Psoas muscle (tissue), 7 donors: ENCODE measurements at regions not wholly inside any gene's neighbourhood (a gene's known extent, or its start where the extent isn't known, plus 50 kb on each side); places are given as distances from the start of the nearest gene placed in this dataset.
"Not testable (repeated sequence)": the region's sequence is repeated elsewhere in the genome, so short reads cannot be mapped to it uniquely, and the experiment has no call there.

Source experiments
- ATAC-seq, 4 donors: fragments of 200-7000 bp; cut with Tn5 transposase; one replicate each; pipeline ENCODE4 v1.9.1; 2020; ENCODE audit warnings: moderate library complexity in 3 of 4, mild to moderate bottlenecking in 2 of 4
- DNase-seq, 2 donors: peaks; one replicate each; pipeline ENCODE4 v3.0.0-alpha.2; 2020
- H3K27ac ChIP-seq: fragments of 200-600 bp; one replicate; pipeline ENCODE4 v1.8.0; 2022
- H3K27me3 ChIP-seq, 3 donors: fragments of 200-600 bp in 1 of 3; one replicate each; pipeline versions ENCODE4 v1.6.1 to v1.8.0; 2013 to 2022; ENCODE audit warnings: low read length in 2 of 3, mild to moderate bottlenecking in 2 of 3, moderate library complexity in 1 of 3; ENCODE audit not compliant: insufficient read depth in 3 of 3
- H3K36me3 ChIP-seq, 2 donors: fragments of 200-600 bp in 1 of 2; one replicate each; pipeline versions ENCODE4 v1.6.1 to v1.8.0; 2013 to 2022; ENCODE audit warnings: low read depth in 1 of 2, mild to moderate bottlenecking in 1 of 2, moderate library complexity in 1 of 2; ENCODE audit not compliant: insufficient read depth in 1 of 2
- H3K4me1 ChIP-seq: fragments of 200-600 bp; one replicate; pipeline ENCODE4 v1.8.0; 2022
- H3K4me3 ChIP-seq: fragments of 200-600 bp; one replicate; pipeline ENCODE4 v1.8.0; 2022; ENCODE audit warnings: mild to moderate bottlenecking
- H3K9me3 ChIP-seq: fragments of 200-600 bp; one replicate; pipeline ENCODE4 v1.8.0; 2022
- WGBS, 3 donors: extraction: QIAGEN DNeasy Blood & Tissue Kit; methylation state at CpG; one replicate each; pipeline versions ENCODE4 v1.1.6 to v1.1.7; 2013; 5-methylcytosine and 5-hydroxymethylcytosine counted together
- intact Hi-C, 2 donors: fragments of 100-400 bp; cut with DNase I; formaldehyde crosslinking; loops; one replicate each; pipeline versions ENCODE4 v1.11.0 to v1.14.2; 2022
- TF ChIP-seq, protein P1 (sequence below): fragments of 200-600 bp; IDR thresholded peaks from one replicate; pipeline ENCODE4 v1.8.0; 2022; ENCODE audit warnings: antibody characterized with exemption
- donor health status: healthy with polysubstance abuse.
- donor health status: DM: no; HTN: no; CAD: no; lungs with moderate emphysema.
- donor health status: Bipolar disorder and iron deficiency.
- donor health status: healthy.
- donor health status: DM: yes; HTN: yes; CAD: no.
- donor health status: DM: no; HTN: no; CAD: no.
- donor health status: DM: yes; HTN: yes; CAD: no.

- DNase-seq, result no peak
- Histone ChIP-seq H3K27ac (no peak overlapping the region), H3K27me3 (no peaks in the 10 kb centered on the region), H3K36me3 (no peaks in the 10 kb centered on the region), H3K4me1 (no peaks in the 10 kb centered on the region), H3K4me3 (no peak overlapping the region), H3K9me3 (no peaks in the 10 kb centered on the region)
- ATAC-seq, result peak in 1 of 4 donors; percentile 38
- intact Hi-C loops, result no loop called here
- WGBS, 3 donors, result 87 to 95% (median 90%) methylated on average over 4 of the region's 4 CpGs
- TF ChIP-seq, protein P1, sequence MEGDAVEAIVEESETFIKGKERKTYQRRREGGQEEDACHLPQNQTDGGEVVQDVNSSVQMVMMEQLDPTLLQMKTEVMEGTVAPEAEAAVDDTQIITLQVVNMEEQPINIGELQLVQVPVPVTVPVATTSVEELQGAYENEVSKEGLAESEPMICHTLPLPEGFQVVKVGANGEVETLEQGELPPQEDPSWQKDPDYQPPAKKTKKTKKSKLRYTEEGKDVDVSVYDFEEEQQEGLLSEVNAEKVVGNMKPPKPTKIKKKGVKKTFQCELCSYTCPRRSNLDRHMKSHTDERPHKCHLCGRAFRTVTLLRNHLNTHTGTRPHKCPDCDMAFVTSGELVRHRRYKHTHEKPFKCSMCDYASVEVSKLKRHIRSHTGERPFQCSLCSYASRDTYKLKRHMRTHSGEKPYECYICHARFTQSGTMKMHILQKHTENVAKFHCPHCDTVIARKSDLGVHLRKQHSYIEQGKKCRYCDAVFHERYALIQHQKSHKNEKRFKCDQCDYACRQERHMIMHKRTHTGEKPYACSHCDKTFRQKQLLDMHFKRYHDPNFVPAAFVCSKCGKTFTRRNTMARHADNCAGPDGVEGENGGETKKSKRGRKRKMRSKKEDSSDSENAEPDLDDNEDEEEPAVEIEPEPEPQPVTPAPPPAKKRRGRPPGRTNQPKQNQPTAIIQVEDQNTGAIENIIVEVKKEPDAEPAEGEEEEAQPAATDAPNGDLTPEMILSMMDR, result no peak
Observed at GRCh38 chr2:118582058-118582457, 265.4 kb downstream of the EN1 start.

- no peak for ATAC-seq
- 52 to 72% (median 63%) methylated on average over 1 of the region's 1 CpG for WGBS, 3 donors
- intact Hi-C loops, result no loop called here
Observed at GRCh38 chr2:118580651-118581050, 266.8 kb downstream of the EN1 start.

DNA sequence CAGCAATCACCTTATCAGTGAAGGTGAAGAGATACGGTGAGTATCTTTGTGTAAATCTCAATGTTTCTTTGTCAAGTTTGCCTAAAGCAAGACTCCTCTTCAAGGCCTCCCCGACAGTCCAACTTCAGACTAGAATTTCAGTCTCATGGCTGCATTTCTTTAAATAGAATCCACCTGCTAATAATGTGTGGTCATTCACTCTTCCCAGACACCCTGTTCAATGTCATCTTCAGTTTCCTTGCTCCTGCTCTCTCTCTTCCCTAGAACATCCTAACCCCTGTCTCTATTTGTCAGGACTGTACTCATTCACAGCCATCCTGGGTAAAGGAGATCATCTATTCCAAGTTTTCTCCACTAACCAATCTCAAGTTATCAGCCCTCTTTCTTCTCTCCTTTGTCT is 267.3 kb downstream of the EN1 start:
- Histone ChIP-seq H3K4me3 (no peak overlapping the region), H3K9me3 (no peaks in the 10 kb centered on the region), H3K4me1 (no peaks in the 10 kb centered on the region), H3K36me3 (no peaks in the 10 kb centered on the region), H3K27ac (no peak overlapping the region), H3K27me3 (no peaks in the 10 kb centered on the region)
- TF ChIP-seq, protein P1, result no peak
- WGBS, 3 donors, result 64 to 84% (median 67%) methylated on average over 2 of the region's 2 CpGs
- ATAC-seq, result no peak
- intact Hi-C loops, result no loop called here
- no peak for DNase-seq

More at GRCh38 chr2:118580651-118581050, 266.8 kb downstream of the EN1 start:
- H3K4me1 ChIP-seq, result no peaks in the 10 kb centered on the region
- H3K36me3 ChIP-seq, result no peaks in the 10 kb centered on the region
- no peak for DNase-seq
- no peaks in the 10 kb centered on the region for H3K27me3 ChIP-seq
- no peak overlapping the region for H3K4me3 ChIP-seq
- H3K27ac ChIP-seq, result no peak overlapping the region
- H3K9me3 ChIP-seq, result no peaks in the 10 kb centered on the region
- TF ChIP-seq, protein P1, result no peak

GRCh38 chr2:118577202-118577601 is 270.2 kb downstream of the EN1 start:
- Histone ChIP-seq H3K4me3 (no peak overlapping the region), H3K9me3 (no peaks in the 10 kb centered on the region), H3K27ac (no peak overlapping the region), H3K36me3 (no peaks in the 10 kb centered on the region), H3K27me3 (no peaks in the 10 kb centered on the region), H3K4me1 (no peaks in the 10 kb centered on the region)
- ATAC-seq (no peak), DNase-seq (no peak)
- TF ChIP-seq, protein P1, result no peak
- intact Hi-C loops, result no loop called here
- 30 to 40% (median 34%) methylated on average over 2 of the region's 2 CpGs for WGBS, 3 donors

DNA sequence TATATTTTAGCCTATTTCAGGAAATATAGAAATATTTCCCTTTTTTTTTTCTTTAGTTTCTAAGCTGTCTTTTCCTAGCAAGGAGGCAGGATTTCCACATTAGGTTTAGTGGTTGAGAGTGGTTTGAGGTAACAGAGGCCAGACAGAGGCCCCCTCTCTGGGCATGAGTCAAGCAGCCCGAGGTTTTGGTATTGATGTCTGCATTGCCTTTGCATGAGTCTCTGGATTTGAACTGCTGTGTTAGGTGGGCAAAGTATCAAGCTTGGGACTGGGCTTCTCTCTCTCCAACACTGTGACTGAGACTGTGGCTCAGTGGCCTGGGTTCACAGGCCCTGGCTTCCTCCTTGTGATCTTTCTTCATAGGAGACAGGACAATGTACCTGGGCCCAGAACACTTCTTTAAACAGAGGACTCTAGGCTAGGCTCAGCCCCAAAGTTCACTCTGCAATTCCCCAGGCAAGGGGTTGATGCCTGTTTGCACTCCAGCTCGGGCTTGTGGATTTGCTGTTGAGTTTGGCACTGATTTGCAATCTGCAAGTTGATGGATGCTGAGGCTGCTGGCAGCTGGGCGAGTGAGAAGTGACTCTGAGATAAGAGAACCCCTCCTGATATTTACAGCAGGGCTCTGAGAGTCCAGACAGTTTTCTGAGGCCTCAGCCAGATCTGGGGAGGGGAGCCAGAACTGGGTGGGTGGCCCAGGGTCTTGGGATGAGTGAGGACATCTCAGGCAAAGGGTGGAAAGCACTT is 271.2 kb downstream of the EN1 start:
- Histone ChIP-seq H3K27me3 (no peaks in the 10 kb centered on the region), H3K9me3 (no peaks in the 10 kb centered on the region), H3K4me1 (no peaks in the 10 kb centered on the region), H3K36me3 (no peaks in the 10 kb centered on the region), H3K27ac (no peak overlapping the region), H3K4me3 (no peak overlapping the region)
- DNase-seq (no peak), ATAC-seq (no peak)
- TF ChIP-seq, protein P1, result no peak
- intact Hi-C loops, result no loop called here
- WGBS, 3 donors, result 32 to 44% (median 33%) methylated on average over 3 of the region's 3 CpGs

DNA sequence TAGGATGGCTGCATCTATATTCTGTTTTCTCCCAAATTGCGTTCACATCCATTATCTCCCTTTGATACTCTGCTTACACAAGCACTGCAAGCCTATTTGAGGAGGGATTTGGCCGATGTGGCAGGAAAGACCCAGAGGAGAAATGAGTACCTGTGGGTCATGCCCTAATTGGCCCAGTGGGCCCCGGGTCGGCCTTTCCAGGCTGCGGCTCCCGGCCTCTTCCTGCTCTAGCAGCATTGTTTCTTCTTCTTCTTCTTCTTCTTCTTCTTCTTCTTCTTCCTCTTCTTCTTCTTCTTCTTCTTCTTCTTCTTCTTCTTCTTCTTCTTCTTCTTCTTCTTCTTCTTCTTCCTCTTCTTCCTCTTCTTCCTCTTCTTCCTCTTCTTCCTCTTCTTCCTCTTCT is 275.1 kb downstream of the EN1 start:
- ATAC-seq, H3K9me3 ChIP-seq, intact Hi-C loops, DNase-seq, H3K4me1 ChIP-seq, H3K27me3 ChIP-seq, H3K4me3 ChIP-seq, H3K27ac ChIP-seq, H3K36me3 ChIP-seq: not testable (repeated sequence)
- WGBS, 3 donors, result 53 to 75% (median 68%) methylated on average over 6 of the region's 6 CpGs
